ENCODE measurements at regions not wholly inside any gene's neighbourhood (a gene's known extent, or its start where the extent isn't known, plus 50 kb on each side); places are given as distances from the start of the nearest gene placed in this dataset.

DNA sequence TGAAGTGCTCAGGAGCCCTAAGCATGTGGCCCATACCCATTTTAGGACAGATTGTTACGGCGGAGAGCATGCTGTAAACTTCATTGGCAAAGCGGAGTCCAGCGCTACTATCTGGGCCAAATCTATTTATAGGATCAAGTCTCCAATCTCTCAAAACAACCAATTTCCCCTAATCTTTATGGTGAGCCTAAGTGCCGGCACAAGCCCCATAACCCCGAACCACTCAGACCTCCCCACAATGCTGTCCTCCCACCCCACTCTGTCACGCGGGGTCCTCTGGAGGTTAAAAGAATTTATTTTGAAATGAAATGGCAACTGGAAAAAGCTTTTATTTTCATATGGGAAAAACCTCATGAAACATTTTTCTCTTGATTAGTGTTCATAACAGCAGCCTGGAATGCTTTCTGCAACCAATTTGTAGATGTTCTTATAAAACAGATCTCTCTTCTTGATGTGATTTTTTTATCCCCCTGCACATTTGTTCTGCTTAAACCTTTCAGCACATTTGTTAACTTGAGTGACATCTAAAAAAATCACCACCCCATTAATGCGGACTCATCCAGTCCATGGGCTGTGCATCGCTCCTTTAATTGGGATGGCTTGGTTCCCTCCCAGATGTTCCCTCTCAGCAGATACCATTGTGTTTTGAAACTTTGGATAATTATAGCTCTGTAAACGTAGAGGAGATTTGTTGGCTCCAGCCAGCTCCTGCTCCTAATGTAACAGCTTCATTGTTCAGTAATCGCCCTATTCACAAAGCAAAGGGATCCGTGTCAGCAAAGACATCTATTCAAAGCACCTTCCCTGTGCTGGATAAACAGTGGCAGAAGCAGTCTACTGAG, 323.6 kb downstream of the CD83 start:
- no peak for TF ChIP-seq CTCF (IDR thresholded peaks at IDR 0.05; ENCODE audit: insufficient read depth, low read length)
- TF ChIP-seq GABPA (IDR thresholded peaks at IDR 0.05; ENCODE audit: low read depth) = no peak
- TF ChIP-seq SPI1 (IDR thresholded peaks at IDR 0.05; ENCODE audit: borderline replicate concordance, low read depth) = no peak

All from HL-60 (cell line).